Tibial nerve (tissue), 4 donors: ENCODE measurements at regions not wholly inside any gene's neighbourhood (a gene's known extent, or its start where the extent isn't known, plus 50 kb on each side); places are given as distances from the start of the nearest gene placed in this dataset.

Experiments
- DNase-seq, 2 donors: peaks; one replicate each; pipeline ENCODE4 v3.0.0-alpha.2; 2019; ENCODE audit warnings: low spot score in 2 of 2
- H3K27ac ChIP-seq, 4 donors: fragments of 200-600 bp; sonication (generic) in 3 of 4; one replicate each; pipeline ENCODE4 v1.5.1; 2017 to 2019; ENCODE audit warnings: mild to moderate bottlenecking in 1 of 4
- H3K27me3 ChIP-seq, 2 donors: fragments of 200-600 bp; sonication (generic) in 1 of 2; one replicate each; pipeline versions ENCODE4 v1.5.1 to v1.6.0; 2017 to 2019
- H3K36me3 ChIP-seq, 3 donors: fragments of 200-600 bp; sonication (generic); one replicate each; pipeline ENCODE4 v1.5.1; 2018 to 2019
- H3K4me1 ChIP-seq, 4 donors: fragments of 200-600 bp; sonication (generic) in 3 of 4; one replicate each; pipeline ENCODE4 v1.5.1; 2017 to 2019
- H3K4me3 ChIP-seq, 4 donors: fragments of 200-600 bp; sonication (generic) in 3 of 4; one replicate each; pipeline ENCODE4 v1.5.1; 2017 to 2019; ENCODE audit warnings: mild to moderate bottlenecking in 1 of 4, moderate library complexity in 1 of 4
- H3K9me3 ChIP-seq, 4 donors: fragments of 200-600 bp; sonication (generic) in 3 of 4; one replicate each; pipeline ENCODE4 v1.5.1; 2017 to 2019
- CTCF ChIP-seq, 5 experiments: fragments of 200-600 bp in 3 of 5; fragments of 450-650 bp in 2 of 5; sonication (generic) in 3 of 5; IDR thresholded peaks; one replicate each; pipeline ENCODE4 v1.5.1; 2016 to 2019; ENCODE audit warnings: antibody characterized with exemption in 5 of 5, mild to moderate bottlenecking in 3 of 5, moderate library complexity in 2 of 5
- EP300 ChIP-seq, 2 donors: sonication (generic); formaldehyde crosslinking; IDR thresholded peaks; one replicate each; pipeline ENCODE4 v1.6.1; 2017; ENCODE audit warnings: antibody characterized with exemption in 2 of 2, mild to moderate bottlenecking in 1 of 2
- POLR2A ChIP-seq, 2 donors: fragments of 450-650 bp; IDR thresholded peaks; one replicate each; pipeline ENCODE4 v1.6.1; 2017; ENCODE audit warnings: antibody characterized with exemption in 2 of 2, mild to moderate bottlenecking in 2 of 2, moderate library complexity in 2 of 2
- WGBS, 2 donors: methylation state at CpG; one replicate each; pipeline ENCODE4 v1.1.5; 2018; 5-methylcytosine and 5-hydroxymethylcytosine counted together

GRCh38 chr15:38733331-38733730, 168.7 kb upstream of the RASGRP1 start:
- DNase-seq: no peak
- no peak overlapping the region for H3K27ac ChIP-seq
- H3K36me3 ChIP-seq: no peaks in the 10 kb centered on the region
- no peaks in the 10 kb centered on the region for H3K9me3 ChIP-seq
- H3K4me3 ChIP-seq: no peak overlapping the region
- H3K4me1 ChIP-seq: no peaks in the 10 kb centered on the region
- no peak for TF ChIP-seq EP300 (IDR thresholded peaks at IDR 0.05)
- TF ChIP-seq CTCF (IDR thresholded peaks at IDR 0.05): no peak
- TF ChIP-seq POLR2A (IDR thresholded peaks at IDR 0.05): no peak
- no peaks in the 10 kb centered on the region for H3K27me3 ChIP-seq

- no peak for TF ChIP-seq CTCF (IDR thresholded peaks at IDR 0.05)
- no peak for TF ChIP-seq EP300 (IDR thresholded peaks at IDR 0.05)
- no peak for TF ChIP-seq POLR2A (IDR thresholded peaks at IDR 0.05)
- no peak overlapping the region for H3K4me3 ChIP-seq
- 49 to 62% methylated on average over 5 of the region's 5 CpGs for WGBS, 2 donors
Measured at GRCh38 chr15:38740206-38740605, 175.6 kb upstream of the RASGRP1 start.

DNA sequence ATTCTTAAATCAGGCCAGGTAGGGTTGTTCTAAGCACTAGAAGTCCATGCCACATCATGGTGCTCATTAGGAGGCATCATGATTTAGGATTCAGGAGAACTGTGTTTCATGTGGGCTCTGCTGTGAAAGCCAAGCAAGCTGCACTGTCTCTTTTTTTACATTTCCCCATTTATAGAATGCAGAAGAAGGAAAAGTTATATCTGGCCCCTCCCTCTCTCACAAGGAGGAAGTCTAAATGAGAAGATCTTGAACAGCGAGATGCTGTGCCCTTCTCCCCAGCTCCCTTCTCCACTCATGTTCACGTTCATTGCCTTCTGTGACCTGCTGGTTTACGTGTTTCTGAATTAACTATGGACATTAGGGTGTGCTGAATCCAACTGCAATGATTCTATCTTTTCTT, 178.5 kb upstream of the RASGRP1 start:
- H3K9me3 ChIP-seq: no peaks in the 10 kb centered on the region
- DNase-seq: no peak
- no peak overlapping the region for H3K4me3 ChIP-seq
- TF ChIP-seq CTCF (IDR thresholded peaks at IDR 0.05) (no peak), POLR2A (IDR thresholded peaks at IDR 0.05) (no peak), EP300 (IDR thresholded peaks at IDR 0.05) (no peak)
- no peaks in the 10 kb centered on the region for H3K36me3 ChIP-seq
- no peaks in the 10 kb centered on the region for H3K4me1 ChIP-seq
- H3K27me3 ChIP-seq: no peaks in the 10 kb centered on the region
- WGBS, 2 donors: 78 to 81% methylated on average over 3 of the region's 3 CpGs
- no peak overlapping the region for H3K27ac ChIP-seq

More at GRCh38 chr15:38740206-38740605, 175.6 kb upstream of the RASGRP1 start:
- H3K36me3 ChIP-seq: no peaks in the 10 kb centered on the region
- H3K4me1 ChIP-seq: no peaks in the 10 kb centered on the region
- no peaks in the 10 kb centered on the region for H3K27me3 ChIP-seq
- H3K27ac ChIP-seq: no peak overlapping the region
- no peaks in the 10 kb centered on the region for H3K9me3 ChIP-seq
- DNase-seq: no peak

DNA sequence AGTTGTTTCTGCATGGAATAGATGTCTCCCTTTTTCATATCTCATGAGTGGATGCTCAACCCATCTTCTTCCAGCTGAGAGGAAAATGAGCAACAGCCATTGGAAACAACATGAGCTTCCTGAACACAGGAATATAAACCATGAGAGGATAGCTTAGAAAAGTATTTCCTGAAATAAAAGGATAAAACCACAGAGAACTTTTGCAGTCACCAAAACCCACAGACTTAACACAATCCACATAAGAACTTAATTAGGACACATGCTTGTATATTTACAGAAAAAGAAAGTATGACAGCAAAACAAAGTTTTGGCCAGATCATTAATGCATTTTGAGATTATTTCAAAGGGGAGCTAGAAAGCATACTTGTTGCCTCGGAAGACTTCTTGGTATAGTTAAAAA, 180.5 kb upstream of the RASGRP1 start:
- WGBS, 2 donors: 73 to 85% methylated on average over 1 of the region's 1 CpG
- no peaks in the 10 kb centered on the region for H3K9me3 ChIP-seq
- H3K4me3 ChIP-seq: no peak overlapping the region
- DNase-seq: no peak
- no peaks in the 10 kb centered on the region for H3K27me3 ChIP-seq
- no peak overlapping the region for H3K27ac ChIP-seq
- no peaks in the 10 kb centered on the region for H3K4me1 ChIP-seq
- TF ChIP-seq CTCF (IDR thresholded peaks at IDR 0.05) (no peak), POLR2A (IDR thresholded peaks at IDR 0.05) (no peak), EP300 (IDR thresholded peaks at IDR 0.05) (no peak)
- H3K36me3 ChIP-seq: no peaks in the 10 kb centered on the region

DNA sequence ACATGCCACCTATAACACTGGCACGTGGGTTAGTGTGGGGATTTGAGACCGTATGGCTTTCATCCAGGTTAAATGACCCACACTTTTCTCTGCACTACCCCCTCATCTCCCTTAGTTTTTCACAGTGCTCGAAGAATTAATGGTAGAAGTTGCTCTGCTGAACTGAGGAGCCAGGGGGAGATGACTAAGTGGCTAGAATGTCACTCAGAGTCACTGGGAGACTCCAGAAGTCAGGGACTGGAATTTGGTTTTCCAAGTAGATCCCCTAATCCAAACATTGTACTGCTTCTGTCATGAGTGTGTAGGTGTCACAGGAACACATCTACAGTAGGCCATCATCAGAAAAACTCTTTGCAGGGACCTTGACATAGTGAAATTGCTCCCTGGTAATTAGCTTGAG, 181.0 kb upstream of the RASGRP1 start:
- TF ChIP-seq POLR2A (IDR thresholded peaks at IDR 0.05): no peak
- TF ChIP-seq CTCF (IDR thresholded peaks at IDR 0.05): no peak
- no peak for TF ChIP-seq EP300 (IDR thresholded peaks at IDR 0.05)
- Histone ChIP-seq H3K4me3 (no peak overlapping the region), H3K36me3 (no peaks in the 10 kb centered on the region), H3K27ac (no peak overlapping the region), H3K27me3 (no peaks in the 10 kb centered on the region), H3K4me1 (no peaks in the 10 kb centered on the region), H3K9me3 (no peaks in the 10 kb centered on the region)
- no peak for DNase-seq
- 72 to 74% methylated on average over 3 of the region's 3 CpGs for WGBS, 2 donors
